OCI-LY7 (cell line): ENCODE measurements at regions not wholly inside any gene's neighbourhood (a gene's known extent, or its start where the extent isn't known, plus 50 kb on each side); places are given as distances from the start of the nearest gene placed in this dataset.
"Not testable (repeated sequence)": the region's sequence is repeated elsewhere in the genome, so short reads cannot be mapped to it uniquely, and the experiment has no call there.

Experiments used
- BruUV-seq: library from RNA; stranded (reverse); fragments of 400-500 nt; replicated peaks from 2 replicates; lab custom pipeline; 2021; lab: Mats Ljungman, UMichigan
- CTCF ChIA-PET: fragments of 300-600 bp; sonication (Branson Sonifier 250); formaldehyde crosslinking; loops from one replicate; lab custom pipeline; 2022; ENCODE audit warnings: antibody characterized with exemption; ENCODE audit not compliant: unreplicated experiment; lab: Charles Lee
- POLR2A ChIA-PET: fragments of 300-600 bp; sonication (Branson Sonifier 250); formaldehyde crosslinking; loops from one replicate; lab custom pipeline; 2022; ENCODE audit warnings: antibody characterized with exemption; lab: Charles Lee
- DNase-seq: peaks from one replicate; pipeline ENCODE4 v3.0.0-alpha.2; 2015; ENCODE audit warnings: low spot score
- H2AFZ ChIP-seq: fragments of 200-600 bp; sonication (generic), shearing (Covaris generic); 2 replicates; pipeline ENCODE4 v1.6.1; 2014; ENCODE audit warnings: mild to moderate bottlenecking, antibody characterized with exemption, low read length, moderate library complexity
- H3K27ac ChIP-seq: fragments of 200-600 bp; sonication (generic); 2 replicates; pipeline ENCODE4 v1.5.1; 2014; ENCODE audit warnings: mixed run types, low read depth, mild to moderate bottlenecking, moderate library complexity, low read length, inconsistent platforms; ENCODE audit not compliant: poor library complexity, severe bottlenecking
- H3K36me3 ChIP-seq: fragments of 200-600 bp; sonication (generic); 2 replicates; pipeline ENCODE4 v1.6.1; 2014; ENCODE audit warnings: mild to moderate bottlenecking, antibody characterized with exemption, low read length, moderate library complexity, mixed read lengths; ENCODE audit not compliant: insufficient read depth
- H3K4me1 ChIP-seq: fragments of 200-600 bp; sonication (generic); 2 replicates; pipeline ENCODE4 v1.5.1; 2014; ENCODE audit warnings: mild to moderate bottlenecking, low read length; ENCODE audit not compliant: insufficient read depth, poor library complexity, severe bottlenecking
- H3K4me2 ChIP-seq: fragments of 200-600 bp; sonication (generic); 2 replicates; pipeline ENCODE4 v1.6.1; 2014; ENCODE audit warnings: mild to moderate bottlenecking, low read length
- H3K4me3 ChIP-seq: fragments of 200-600 bp; sonication (generic); 2 replicates; pipeline ENCODE4 v1.5.1; 2014; ENCODE audit warnings: mild to moderate bottlenecking, low read depth, low read length; ENCODE audit not compliant: poor library complexity, severe bottlenecking
- H3K79me2 ChIP-seq: fragments of 200-600 bp; sonication (generic); 2 replicates; pipeline ENCODE4 v1.6.1; 2016; ENCODE audit warnings: low read depth, mild to moderate bottlenecking, low read length, moderate library complexity, mixed read lengths; ENCODE audit not compliant: insufficient read depth
- H3K9me2 ChIP-seq: fragments of 200-600 bp; sonication (generic); 2 replicates; pipeline ENCODE4 v1.6.1; 2016; ENCODE audit warnings: mild to moderate bottlenecking, low read length, mixed read lengths; ENCODE audit not compliant: insufficient read depth
- H3K9me3 ChIP-seq: fragments of 200-600 bp; sonication (generic); 2 replicates; pipeline ENCODE4 v1.6.1; 2014; ENCODE audit warnings: mild to moderate bottlenecking, mixed run types, low read length, mixed read lengths
- H4K20me1 ChIP-seq: fragments of 200-600 bp; sonication (generic); 2 replicates; pipeline ENCODE4 v1.6.1; 2014; ENCODE audit warnings: mild to moderate bottlenecking, antibody characterized with exemption, low read length, moderate library complexity, mixed read lengths; ENCODE audit not compliant: insufficient read depth
- EZH2phosphoT487 ChIP-seq: fragments of 200-600 bp; sonication (generic); IDR thresholded peaks from 2 replicates; pipeline ENCODE4 v1.6.1; 2018; ENCODE audit warnings: low read depth, borderline replicate concordance, mild to moderate bottlenecking, mixed run types, antibody characterized with exemption, low read length, moderate library complexity, mixed read lengths
- intact Hi-C: fragments of 100-400 bp; cut with micrococcal nuclease; formaldehyde crosslinking; loops from one replicate; pipeline ENCODE4 v1.10.0; 2022; ENCODE audit not compliant: unreplicated experiment
- TF ChIP-seq, protein P1 (sequence below): fragments of 200-600 bp; sonication (generic); conservative IDR thresholded peaks from 2 replicates; pipeline ENCODE4 v1.5.1; 2014; ENCODE audit warnings: mild to moderate bottlenecking, antibody characterized with exemption, low read length, moderate library complexity, mixed read lengths

DNA sequence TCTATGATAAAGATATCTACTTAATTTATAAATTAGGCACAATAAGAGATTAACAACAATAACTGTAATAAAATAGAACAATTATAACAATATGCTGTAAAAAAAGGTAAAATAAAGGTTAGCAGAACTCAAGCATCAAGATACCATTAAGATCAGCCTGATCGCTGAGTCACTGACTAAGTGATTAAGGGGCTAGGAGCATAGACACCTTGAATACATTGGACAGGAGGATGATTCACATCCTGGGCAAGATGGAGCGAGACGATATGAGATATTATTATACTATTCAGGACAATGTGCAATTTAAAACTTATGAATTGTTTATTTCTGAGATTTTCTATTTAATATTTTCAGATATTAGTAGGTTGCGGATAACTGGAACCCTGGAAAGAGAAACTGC, 1277.8 kb upstream of the ZEB2 start:
- Histone ChIP-seq H3K36me3 (no peaks in the 10 kb centered on the region), H2AFZ (no peak overlapping the region), H3K4me3 (no peak overlapping the region), H3K4me1 (no peaks in the 10 kb centered on the region), H3K27ac (no peak overlapping the region), H3K4me2 (no peak overlapping the region), H3K79me2 (no peaks in the 10 kb centered on the region), H3K9me3 (no peaks in the 10 kb centered on the region), H3K9me2 (no peaks in the 10 kb centered on the region), H4K20me1 (no peaks in the 10 kb centered on the region)
- no peak for DNase-seq
- no TSS peak for BruUV-seq
- ChIA-PET CTCF (no interaction called here), POLR2A (no interaction called here)
- intact Hi-C loops = no loop called here
- TF ChIP-seq EZH2phosphoT487 = no peak
- TF ChIP-seq, protein P1, sequence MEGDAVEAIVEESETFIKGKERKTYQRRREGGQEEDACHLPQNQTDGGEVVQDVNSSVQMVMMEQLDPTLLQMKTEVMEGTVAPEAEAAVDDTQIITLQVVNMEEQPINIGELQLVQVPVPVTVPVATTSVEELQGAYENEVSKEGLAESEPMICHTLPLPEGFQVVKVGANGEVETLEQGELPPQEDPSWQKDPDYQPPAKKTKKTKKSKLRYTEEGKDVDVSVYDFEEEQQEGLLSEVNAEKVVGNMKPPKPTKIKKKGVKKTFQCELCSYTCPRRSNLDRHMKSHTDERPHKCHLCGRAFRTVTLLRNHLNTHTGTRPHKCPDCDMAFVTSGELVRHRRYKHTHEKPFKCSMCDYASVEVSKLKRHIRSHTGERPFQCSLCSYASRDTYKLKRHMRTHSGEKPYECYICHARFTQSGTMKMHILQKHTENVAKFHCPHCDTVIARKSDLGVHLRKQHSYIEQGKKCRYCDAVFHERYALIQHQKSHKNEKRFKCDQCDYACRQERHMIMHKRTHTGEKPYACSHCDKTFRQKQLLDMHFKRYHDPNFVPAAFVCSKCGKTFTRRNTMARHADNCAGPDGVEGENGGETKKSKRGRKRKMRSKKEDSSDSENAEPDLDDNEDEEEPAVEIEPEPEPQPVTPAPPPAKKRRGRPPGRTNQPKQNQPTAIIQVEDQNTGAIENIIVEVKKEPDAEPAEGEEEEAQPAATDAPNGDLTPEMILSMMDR = no peak

DNA sequence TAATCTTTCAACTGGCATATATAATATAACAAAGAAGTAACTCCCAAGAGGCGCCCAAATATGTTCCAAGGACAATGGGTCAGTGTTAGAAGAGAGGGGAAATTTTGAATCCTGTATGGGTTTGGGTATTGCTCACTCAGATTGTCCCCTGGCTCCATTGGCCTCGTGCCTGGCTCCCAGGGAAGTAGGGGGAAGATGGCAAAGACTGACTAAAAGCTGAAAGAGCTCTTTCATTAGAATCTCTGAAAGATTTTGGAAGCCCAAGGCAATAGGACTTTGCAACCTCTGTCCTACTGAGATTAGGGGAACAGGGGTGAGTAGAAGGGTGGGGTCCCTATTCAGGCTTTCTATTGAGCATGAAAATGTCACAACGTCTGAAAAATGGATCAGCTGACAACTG, 1272.8 kb upstream of the ZEB2 start:
- no peaks in the 10 kb centered on the region for H4K20me1 ChIP-seq
- no peak overlapping the region for H3K4me3 ChIP-seq
- H3K36me3 ChIP-seq = no peaks in the 10 kb centered on the region
- ChIA-PET CTCF (no interaction called here), POLR2A (interaction anchor here (0.9 to 1.0 kb wide), 2 partner anchors 12 to 26 kb away, joined by 3 read pairs; no protein-coding TSS in a partner anchor)
- no TSS peak for BruUV-seq
- no peak for DNase-seq
- no peaks in the 10 kb centered on the region for H3K9me3 ChIP-seq
- H3K79me2 ChIP-seq = no peaks in the 10 kb centered on the region
- H3K9me2 ChIP-seq = no peaks in the 10 kb centered on the region
- no peak for TF ChIP-seq EZH2phosphoT487
- H3K4me2 ChIP-seq = no peak overlapping the region
- H3K27ac ChIP-seq = no peak overlapping the region
- no peak overlapping the region for H2AFZ ChIP-seq
- no peaks in the 10 kb centered on the region for H3K4me1 ChIP-seq
- intact Hi-C loops = no loop called here

DNA sequence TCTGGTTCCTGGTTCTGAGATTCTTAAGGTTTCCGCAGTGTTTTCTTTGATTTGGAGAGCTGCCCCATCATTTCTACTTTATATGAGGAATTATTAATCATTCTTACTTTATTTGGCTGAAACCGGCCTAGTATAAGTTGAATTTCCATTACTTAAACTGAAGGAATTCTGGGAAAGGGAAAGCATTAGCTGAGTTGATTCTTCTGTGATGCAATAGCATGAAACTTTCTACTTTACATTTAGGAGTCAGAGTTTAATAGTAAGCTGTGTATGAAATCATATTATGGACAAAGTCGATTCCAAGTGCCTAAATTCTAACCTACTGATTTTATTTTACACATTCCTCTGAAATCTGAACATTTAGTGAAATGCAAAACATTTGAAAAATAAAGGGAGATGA, 1269.7 kb upstream of the ZEB2 start:
- CTCF ChIA-PET = no interaction called here
- POLR2A ChIA-PET = interaction anchor here (0.7 kb wide), 1 partner anchor 855 kb away, joined by 4 read pairs; no protein-coding TSS in a partner anchor
- intact Hi-C loops = no loop called here
- no TSS peak for BruUV-seq
- H2AFZ ChIP-seq = no peak overlapping the region
- H3K9me3 ChIP-seq = no peaks in the 10 kb centered on the region
- H3K4me1 ChIP-seq = no peaks in the 10 kb centered on the region
- DNase-seq = no peak
- H3K4me2 ChIP-seq = no peak overlapping the region
- no peaks in the 10 kb centered on the region for H3K36me3 ChIP-seq
- TF ChIP-seq EZH2phosphoT487 = no peak
- TF ChIP-seq, protein P1 = no peak
- no peaks in the 10 kb centered on the region for H4K20me1 ChIP-seq
- no peaks in the 10 kb centered on the region for H3K9me2 ChIP-seq
- H3K79me2 ChIP-seq = no peaks in the 10 kb centered on the region
- no peak overlapping the region for H3K4me3 ChIP-seq
- H3K27ac ChIP-seq = no peak overlapping the region

DNA sequence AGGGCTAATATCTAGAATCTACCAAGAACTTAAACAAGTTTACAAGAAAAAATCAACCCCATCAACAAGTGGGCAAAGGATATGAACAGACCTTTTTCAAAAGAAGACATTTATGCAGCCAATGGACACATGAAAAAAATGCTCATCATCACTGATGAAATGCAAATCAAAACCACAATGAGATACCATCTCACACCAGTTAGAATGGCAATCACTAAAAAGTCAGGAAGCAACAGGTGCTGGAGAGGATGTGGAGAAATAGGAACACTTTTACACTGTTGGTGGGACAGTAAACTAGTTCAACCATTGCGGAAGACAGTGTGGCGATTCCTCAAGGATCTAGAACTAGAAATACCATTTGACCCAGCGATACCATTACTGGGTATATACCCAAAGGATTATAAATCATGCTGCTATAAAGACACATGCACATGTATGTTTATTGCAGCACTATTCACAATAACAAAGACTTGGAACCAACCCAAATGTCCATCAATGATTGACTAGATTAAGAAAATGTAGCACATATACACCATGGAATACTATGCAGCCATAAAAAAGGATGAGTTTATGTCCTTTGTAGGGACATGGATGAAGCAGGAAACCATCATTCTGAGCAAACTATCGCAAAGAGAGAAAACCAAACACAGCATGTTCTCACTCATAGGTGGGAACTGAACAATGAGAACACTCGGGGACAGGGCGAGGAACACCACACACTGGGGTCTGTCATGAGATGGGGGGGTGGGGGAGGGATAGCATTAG, 1267.9 kb upstream of the ZEB2 start:
- BruUV-seq, H3K4me3 ChIP-seq, CTCF ChIA-PET, H3K27ac ChIP-seq, H4K20me1 ChIP-seq, H3K4me2 ChIP-seq, H3K9me3 ChIP-seq, H3K9me2 ChIP-seq, H3K4me1 ChIP-seq, H2AFZ ChIP-seq, intact Hi-C loops, H3K36me3 ChIP-seq, DNase-seq, H3K79me2 ChIP-seq: not testable (repeated sequence)
- POLR2A ChIA-PET = interaction anchor here (0.6 kb wide), 1 partner anchor 565 kb away, joined by 3 read pairs; no protein-coding TSS in a partner anchor

DNA sequence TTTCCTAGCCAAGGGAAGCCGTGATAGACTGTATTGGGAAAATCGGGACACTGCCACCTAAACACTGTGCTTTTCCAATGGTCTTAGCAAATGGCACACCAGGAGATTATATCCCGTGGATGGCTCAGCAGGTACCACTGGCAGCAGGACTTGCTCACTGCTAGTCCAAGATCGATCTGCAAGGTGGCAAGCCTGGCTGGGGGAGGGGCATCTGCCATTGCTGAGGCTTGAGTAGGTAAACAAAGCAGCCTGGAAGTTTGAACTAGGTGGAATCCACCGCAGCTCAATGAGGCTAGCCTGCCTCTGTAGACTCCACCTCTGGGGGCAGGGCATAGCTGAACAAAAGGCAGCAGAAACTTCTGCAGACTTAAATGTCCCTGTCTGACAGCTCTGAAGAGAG, 1262.7 kb upstream of the ZEB2 start:
- POLR2A ChIA-PET = interaction anchor here (0.6 kb wide), 1 partner anchor 88 kb away, joined by 3 read pairs; no protein-coding TSS in a partner anchor
- CTCF ChIA-PET, BruUV-seq, H4K20me1 ChIP-seq, DNase-seq, H3K9me3 ChIP-seq, H3K4me1 ChIP-seq, H3K4me3 ChIP-seq, H3K79me2 ChIP-seq, H2AFZ ChIP-seq, H3K36me3 ChIP-seq, intact Hi-C loops, H3K27ac ChIP-seq, H3K4me2 ChIP-seq, H3K9me2 ChIP-seq: not testable (repeated sequence)
